ENCODE measurements at regions not wholly inside any gene's neighbourhood (a gene's known extent, or its start where the extent isn't known, plus 50 kb on each side); places are given as distances from the start of the nearest gene placed in this dataset.

- Histone ChIP-seq H3K4me1 (ENCODE audit: control insufficient read depth, insufficient read depth, low read length) (no peaks in the 10 kb centered on the region), H4K20me1 (ENCODE audit: control insufficient read depth, insufficient read depth) (no peaks in the 10 kb centered on the region), H3K4me2 (ENCODE audit: control insufficient read depth, insufficient read depth) (no peak overlapping the region), H3K27me3 (replicated peaks in 1 of 2; ENCODE audit: control insufficient read depth in 2 of 2, insufficient read depth in 2 of 2, low read length in 1 of 2) (no peaks in the 10 kb centered on the region), H3K27ac (ENCODE audit: control insufficient read depth, insufficient read depth) (no peak overlapping the region), H3K9ac (ENCODE audit: control insufficient read depth, insufficient read depth, low read length) (no peak overlapping the region), H3K79me2 (ENCODE audit: control insufficient read depth, insufficient read depth, low read length) (no peaks in the 10 kb centered on the region), H3K9me3 (replicated peaks; ENCODE audit: control insufficient read depth, insufficient read depth, low read length) (no peaks in the 10 kb centered on the region), H2AFZ (ENCODE audit: control insufficient read depth, low read depth, low read length) (no peak overlapping the region), H3K4me3 (no peak overlapping the region), H3K36me3 (ENCODE audit: control insufficient read depth in 2 of 2, insufficient read depth in 2 of 2, low read length in 1 of 2) (no peaks in the 10 kb centered on the region)
- in situ Hi-C loops (cut with MboI), result no loop called here
- TF ChIP-seq USF1 (IDR thresholded peaks at IDR 0.05; ENCODE audit: borderline replicate concordance, extremely low read length, insufficient read depth, low read depth, low read length) (no peak), RCOR1 (conservative IDR thresholded peaks at IDR 0.05; ENCODE audit: low read depth, low read length) (no peak), RUNX3 (IDR thresholded peaks at IDR 0.05; ENCODE audit: low read length) (no peak), EGR1 (IDR thresholded peaks at IDR 0.05; ENCODE audit: borderline replicate concordance in 1 of 2, low read depth in 2 of 2, low read length in 2 of 2) (no peak), SPI1 (IDR thresholded peaks at IDR 0.05; ENCODE audit: borderline replicate concordance, insufficient read depth, low read depth, low read length) (no peak), IKZF1 (conservative IDR thresholded peaks at IDR 0.05) (no peak), GABPA (IDR thresholded peaks at IDR 0.05; ENCODE audit: low read depth) (no peak), CHD4 (IDR thresholded peaks at IDR 0.05) (no peak)
- no TSS peak for BruUV-seq (replicated peaks)
- FAIRE-seq (no peak), DNase-seq (ENCODE audit: low read depth, low spot score) (no peak), ATAC-seq (no peak)
- intact Hi-C loops (cut with micrococcal nuclease; ENCODE audit: unreplicated experiment), result no loop called here
- 97% methylated on average over 2 of the region's 2 CpGs for WGBS (ENCODE audit: insufficient coverage, insufficient replicate concordance, low lambda C conversion rate, missing lambda C conversion rate)
- CTCF ChIA-PET, result no interaction called here
- POLR2A ChIA-PET, result no interaction called here
- RAD21 ChIA-PET (ENCODE audit: unreplicated experiment), result no interaction called here
- SMC1A ChIA-PET (ENCODE audit: uncharacterized antibody, unreplicated experiment), result no interaction called here
These were observed 738.4 kb upstream of the RAG2 start for GRCh38 chr11:37336401-37336800.

GRCh38 chr11:37333345-37333744 lies 735.3 kb upstream of the RAG2 start:
- Histone ChIP-seq H3K4me1 (ENCODE audit: control insufficient read depth, insufficient read depth, low read length) (no peaks in the 10 kb centered on the region), H3K9me3 (replicated peaks; ENCODE audit: control insufficient read depth, insufficient read depth, low read length) (no peaks in the 10 kb centered on the region), H3K79me2 (ENCODE audit: control insufficient read depth, insufficient read depth, low read length) (no peaks in the 10 kb centered on the region), H3K27me3 (replicated peaks in 1 of 2; ENCODE audit: control insufficient read depth in 2 of 2, insufficient read depth in 2 of 2, low read length in 1 of 2) (no peaks in the 10 kb centered on the region), H3K4me3 (no peak overlapping the region), H3K36me3 (ENCODE audit: control insufficient read depth in 2 of 2, insufficient read depth in 2 of 2, low read length in 1 of 2) (no peaks in the 10 kb centered on the region), H3K9ac (ENCODE audit: control insufficient read depth, insufficient read depth, low read length) (no peak overlapping the region), H4K20me1 (ENCODE audit: control insufficient read depth, insufficient read depth) (no peaks in the 10 kb centered on the region), H3K27ac (ENCODE audit: control insufficient read depth, insufficient read depth) (no peak overlapping the region), H3K4me2 (ENCODE audit: control insufficient read depth, insufficient read depth) (no peak overlapping the region), H2AFZ (ENCODE audit: control insufficient read depth, low read depth, low read length) (no peak overlapping the region)
- WGBS (ENCODE audit: insufficient coverage, insufficient replicate concordance, low lambda C conversion rate, missing lambda C conversion rate), result 0% methylated on average over 1 of the region's 1 CpG
- BruUV-seq (replicated peaks), result no TSS peak
- FAIRE-seq (no peak), ATAC-seq (no peak), DNase-seq (ENCODE audit: low read depth, low spot score) (no peak)
- in situ Hi-C loops (cut with MboI) (no loop called here), intact Hi-C loops (cut with micrococcal nuclease; ENCODE audit: unreplicated experiment) (no loop called here)
- RAD21 ChIA-PET (ENCODE audit: unreplicated experiment), result no interaction called here
- POLR2A ChIA-PET, result no interaction called here
- SMC1A ChIA-PET (ENCODE audit: uncharacterized antibody, unreplicated experiment), result interaction anchor here (0.8 kb wide), 1 partner anchor 84 kb away, joined by 3 read pairs; no protein-coding TSS in a partner anchor
- CTCF ChIA-PET, result no interaction called here
- TF ChIP-seq ASH2L (IDR thresholded peaks at IDR 0.05; ENCODE audit: borderline replicate concordance, low read depth), result no peak
- no peak for TF ChIP-seq KDM1A (IDR thresholded peaks at IDR 0.05; ENCODE audit: borderline replicate concordance)
- no peak for TF ChIP-seq ZBTB11 (CRISPR knock-in tag; IDR thresholded peaks at IDR 0.05)
- no peak for TF ChIP-seq ZNF24 (IDR thresholded peaks at IDR 0.05)
- TF ChIP-seq BCL11A (IDR thresholded peaks at IDR 0.05; ENCODE audit: low read depth, low read length), result no peak
- TF ChIP-seq JUND (IDR thresholded peaks at IDR 0.05; ENCODE audit: low read depth, low read length), result no peak
- TF ChIP-seq SIX5 (IDR thresholded peaks at IDR 0.05; ENCODE audit: low read depth, low read length, severe bottlenecking), result no peak
- no peak for TF ChIP-seq MYC (IDR thresholded peaks at IDR 0.05; ENCODE audit: insufficient read depth, insufficient read length, insufficient replicate concordance, low read length, severe bottlenecking)

Measured in GM12878 (cell line).